ENCODE measurements at regions not wholly inside any gene's neighbourhood (a gene's known extent, or its start where the extent isn't known, plus 50 kb on each side); places are given as distances from the start of the nearest gene placed in this dataset.
A peak's percentile ranks its signal among the peaks of the same experiment; 100 is the strongest.

- H3K4me3 ChIP-seq (ENCODE audit: control insufficient read depth, low read depth, low read length) = no peak overlapping the region
- no peak for TF ChIP-seq CTCF (conservative IDR thresholded peaks at IDR 0.05; ENCODE audit: control insufficient read depth, insufficient read depth, low read depth, low read length)
- DNase-seq (ENCODE audit: low read depth) = no peak
These were observed 65.8 kb upstream of the ATF3 start for GRCh38 chr1:212542761-212543187.

GRCh38 chr1:212544110-212544509 lies 64.5 kb upstream of the ATF3 start:
- H3K4me3 ChIP-seq (ENCODE audit: control insufficient read depth, low read depth, low read length) = no peak overlapping the region
- no peak for TF ChIP-seq CTCF (conservative IDR thresholded peaks at IDR 0.05; ENCODE audit: control insufficient read depth, insufficient read depth, low read depth, low read length)

GRCh38 chr1:212545941-212546635 lies 62.5 kb upstream of the ATF3 start:
- peak; percentile 74 for DNase-seq (ENCODE audit: low read depth)
- TF ChIP-seq CTCF (conservative IDR thresholded peaks at IDR 0.05; ENCODE audit: control insufficient read depth, insufficient read depth, low read depth, low read length) = no peak
- H3K4me3 ChIP-seq (ENCODE audit: control insufficient read depth, low read depth, low read length) = no peak overlapping the region

More at GRCh38 chr1:212544110-212544509, 64.5 kb upstream of the ATF3 start:
- DNase-seq (ENCODE audit: low read depth) = no peak

- DNase-seq (ENCODE audit: low read depth) = no peak
- H3K4me3 ChIP-seq (ENCODE audit: control insufficient read depth, low read depth, low read length) = no peak overlapping the region
- TF ChIP-seq CTCF (conservative IDR thresholded peaks at IDR 0.05; ENCODE audit: control insufficient read depth, insufficient read depth, low read depth, low read length) = no peak
These were observed 59.0 kb upstream of the ATF3 start for GRCh38 chr1:212549503-212550017.

GRCh38 chr1:212551929-212552328 lies 56.6 kb upstream of the ATF3 start:
- no peak for DNase-seq (ENCODE audit: low read depth)
- TF ChIP-seq CTCF (conservative IDR thresholded peaks at IDR 0.05; ENCODE audit: control insufficient read depth, insufficient read depth, low read depth, low read length) = no peak
- no peak overlapping the region for H3K4me3 ChIP-seq (ENCODE audit: control insufficient read depth, low read depth, low read length)

- TF ChIP-seq CTCF (conservative IDR thresholded peaks at IDR 0.05; ENCODE audit: control insufficient read depth, insufficient read depth, low read depth, low read length) = no peak
- no peak for DNase-seq (ENCODE audit: low read depth)
- H3K4me3 ChIP-seq (ENCODE audit: control insufficient read depth, low read depth, low read length) = no peak overlapping the region
These were observed 54.9 kb upstream of the ATF3 start for GRCh38 chr1:212553676-212554075.

Measured in fibroblast of mammary gland (primary cell).